Erythroblast (primary cell): ENCODE measurements at regions not wholly inside any gene's neighbourhood (a gene's known extent, or its start where the extent isn't known, plus 50 kb on each side); places are given as distances from the start of the nearest gene placed in this dataset.

Source experiments
- GATA1 ChIP-seq: IDR thresholded peaks from 2 replicates; pipeline ENCODE4 v1.6.1; 2011; ENCODE audit warnings: low read depth, mild to moderate bottlenecking, control low read depth, low read length, moderate library complexity
- POLR2A ChIP-seq: IDR thresholded peaks from 2 replicates; pipeline ENCODE4 v1.6.1; 2011; ENCODE audit warnings: mild to moderate bottlenecking, low read length

- TF ChIP-seq POLR2A: no peak
- TF ChIP-seq GATA1: no peak
Observed at GRCh38 chr7:46407125-46407524, 486.1 kb upstream of the IGFBP3 start.
